Esophagus muscularis mucosa (tissue), 3 donors: ENCODE measurements at regions not wholly inside any gene's neighbourhood (a gene's known extent, or its start where the extent isn't known, plus 50 kb on each side); places are given as distances from the start of the nearest gene placed in this dataset.

ENCODE experiments used
- CTCF ChIP-seq, 3 experiments: fragments of 200-600 bp in 2 of 3; fragments of 450-650 bp in 1 of 3; sonication (generic) in 2 of 3; IDR thresholded peaks; one replicate each; pipeline ENCODE4 v1.5.1; 2017 to 2019; ENCODE audit warnings: antibody characterized with exemption in 3 of 3, mild to moderate bottlenecking in 2 of 3, moderate library complexity in 1 of 3
- POLR2A ChIP-seq: fragments of 450-650 bp; IDR thresholded peaks from one replicate; pipeline ENCODE4 v1.6.1; 2017; ENCODE audit warnings: antibody characterized with exemption, moderate library complexity, mild to moderate bottlenecking, low read depth

GRCh38 chr2:157143901-157144300 is 113.6 kb upstream of the GALNT5 start:
- no peak for TF ChIP-seq POLR2A
- TF ChIP-seq CTCF (IDR thresholded peaks at IDR 0.05), result no peak
